HL-60 (cell line): ENCODE measurements at regions not wholly inside any gene's neighbourhood (a gene's known extent, or its start where the extent isn't known, plus 50 kb on each side); places are given as distances from the start of the nearest gene placed in this dataset.

ENCODE experiments used
- DNase-seq, 2 experiments: peaks; one replicate each; pipeline ENCODE4 v3.0.0-alpha.2; 2010 to 2020; ENCODE audit warnings: low read depth in 1 of 2, low spot score in 1 of 2
- H3K27ac ChIP-seq: fragments of 250-450 bp; sonication (Bioruptor Pico); replicated peaks from 2 replicates; pipeline ENCODE4 v1.5.1; 2020; ENCODE audit warnings: mild to moderate bottlenecking, moderate library complexity
- H3K27me3 ChIP-seq: fragments of 250-450 bp; sonication (Bioruptor Pico); 2 replicates; pipeline ENCODE4 v1.5.1; 2021; ENCODE audit warnings: mild to moderate bottlenecking, moderate library complexity; ENCODE audit not compliant: insufficient read depth, poor library complexity, severe bottlenecking
- H3K4me3 ChIP-seq: replicated peaks from 2 replicates; pipeline ENCODE4 v1.5.1; 2011; ENCODE audit warnings: mild to moderate bottlenecking, control low read depth, low read length; ENCODE audit not compliant: insufficient read depth
- GABPA ChIP-seq: IDR thresholded peaks from 2 replicates; pipeline ENCODE4 v1.6.1; 2012; ENCODE audit warnings: low read depth
- POLR2AphosphoS5 ChIP-seq: IDR thresholded peaks from 2 replicates; pipeline ENCODE4 v1.6.1; 2012; ENCODE audit warnings: low read depth
- SPI1 ChIP-seq: IDR thresholded peaks from 2 replicates; pipeline ENCODE4 v1.6.1; 2012; ENCODE audit warnings: low read depth, mild to moderate bottlenecking, borderline replicate concordance
- TF ChIP-seq, protein P1 (sequence below): IDR thresholded peaks from 2 replicates; pipeline ENCODE4 v1.6.1; 2012; ENCODE audit warnings: low read depth; ENCODE audit not compliant: insufficient replicate concordance
- TF ChIP-seq, protein P2 (sequence below): IDR thresholded peaks from one replicate; pipeline ENCODE4 v1.5.1; 2011; ENCODE audit warnings: low read length, control low read depth, inconsistent platforms; ENCODE audit not compliant: insufficient read depth

DNA sequence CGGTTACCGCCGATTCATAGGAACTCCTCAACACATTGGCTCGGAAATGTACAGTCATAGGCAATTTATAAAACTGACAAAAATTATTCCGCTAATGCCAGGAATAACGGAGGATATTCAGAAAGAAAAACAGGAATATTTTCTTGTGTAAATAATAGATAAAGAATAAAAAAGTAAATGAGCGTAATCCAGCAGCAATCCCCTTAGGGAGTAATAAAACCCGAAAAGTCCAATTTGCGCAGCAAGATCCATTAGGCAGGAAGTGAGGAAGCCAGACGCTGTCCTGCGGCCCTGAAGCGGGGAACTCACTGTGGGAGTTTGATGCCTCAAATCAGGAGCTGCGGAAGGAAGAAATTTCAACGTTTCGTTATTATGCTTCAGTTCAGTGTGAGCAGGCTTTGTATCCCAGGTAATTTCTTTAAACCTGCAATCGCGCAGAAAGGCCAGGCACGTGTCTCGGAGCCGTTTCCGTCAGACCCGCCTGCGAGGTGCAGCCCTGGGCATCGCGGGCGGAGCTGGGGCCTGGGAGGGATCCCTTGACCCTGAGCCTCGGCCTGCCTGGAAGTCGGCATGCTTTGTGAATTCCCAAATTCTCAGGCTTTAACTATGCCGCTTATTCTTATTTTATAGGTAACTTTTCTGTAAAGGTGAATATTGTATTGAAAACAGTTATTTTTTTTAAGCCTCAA is 180.9 kb upstream of the ALKAL2 start:
- Histone ChIP-seq H3K4me3 (no peak overlapping the region), H3K27ac (no peak overlapping the region)
- TF ChIP-seq, protein P1, sequence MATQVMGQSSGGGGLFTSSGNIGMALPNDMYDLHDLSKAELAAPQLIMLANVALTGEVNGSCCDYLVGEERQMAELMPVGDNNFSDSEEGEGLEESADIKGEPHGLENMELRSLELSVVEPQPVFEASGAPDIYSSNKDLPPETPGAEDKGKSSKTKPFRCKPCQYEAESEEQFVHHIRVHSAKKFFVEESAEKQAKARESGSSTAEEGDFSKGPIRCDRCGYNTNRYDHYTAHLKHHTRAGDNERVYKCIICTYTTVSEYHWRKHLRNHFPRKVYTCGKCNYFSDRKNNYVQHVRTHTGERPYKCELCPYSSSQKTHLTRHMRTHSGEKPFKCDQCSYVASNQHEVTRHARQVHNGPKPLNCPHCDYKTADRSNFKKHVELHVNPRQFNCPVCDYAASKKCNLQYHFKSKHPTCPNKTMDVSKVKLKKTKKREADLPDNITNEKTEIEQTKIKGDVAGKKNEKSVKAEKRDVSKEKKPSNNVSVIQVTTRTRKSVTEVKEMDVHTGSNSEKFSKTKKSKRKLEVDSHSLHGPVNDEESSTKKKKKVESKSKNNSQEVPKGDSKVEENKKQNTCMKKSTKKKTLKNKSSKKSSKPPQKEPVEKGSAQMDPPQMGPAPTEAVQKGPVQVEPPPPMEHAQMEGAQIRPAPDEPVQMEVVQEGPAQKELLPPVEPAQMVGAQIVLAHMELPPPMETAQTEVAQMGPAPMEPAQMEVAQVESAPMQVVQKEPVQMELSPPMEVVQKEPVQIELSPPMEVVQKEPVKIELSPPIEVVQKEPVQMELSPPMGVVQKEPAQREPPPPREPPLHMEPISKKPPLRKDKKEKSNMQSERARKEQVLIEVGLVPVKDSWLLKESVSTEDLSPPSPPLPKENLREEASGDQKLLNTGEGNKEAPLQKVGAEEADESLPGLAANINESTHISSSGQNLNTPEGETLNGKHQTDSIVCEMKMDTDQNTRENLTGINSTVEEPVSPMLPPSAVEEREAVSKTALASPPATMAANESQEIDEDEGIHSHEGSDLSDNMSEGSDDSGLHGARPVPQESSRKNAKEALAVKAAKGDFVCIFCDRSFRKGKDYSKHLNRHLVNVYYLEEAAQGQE = no peak
- TF ChIP-seq, protein P2, sequence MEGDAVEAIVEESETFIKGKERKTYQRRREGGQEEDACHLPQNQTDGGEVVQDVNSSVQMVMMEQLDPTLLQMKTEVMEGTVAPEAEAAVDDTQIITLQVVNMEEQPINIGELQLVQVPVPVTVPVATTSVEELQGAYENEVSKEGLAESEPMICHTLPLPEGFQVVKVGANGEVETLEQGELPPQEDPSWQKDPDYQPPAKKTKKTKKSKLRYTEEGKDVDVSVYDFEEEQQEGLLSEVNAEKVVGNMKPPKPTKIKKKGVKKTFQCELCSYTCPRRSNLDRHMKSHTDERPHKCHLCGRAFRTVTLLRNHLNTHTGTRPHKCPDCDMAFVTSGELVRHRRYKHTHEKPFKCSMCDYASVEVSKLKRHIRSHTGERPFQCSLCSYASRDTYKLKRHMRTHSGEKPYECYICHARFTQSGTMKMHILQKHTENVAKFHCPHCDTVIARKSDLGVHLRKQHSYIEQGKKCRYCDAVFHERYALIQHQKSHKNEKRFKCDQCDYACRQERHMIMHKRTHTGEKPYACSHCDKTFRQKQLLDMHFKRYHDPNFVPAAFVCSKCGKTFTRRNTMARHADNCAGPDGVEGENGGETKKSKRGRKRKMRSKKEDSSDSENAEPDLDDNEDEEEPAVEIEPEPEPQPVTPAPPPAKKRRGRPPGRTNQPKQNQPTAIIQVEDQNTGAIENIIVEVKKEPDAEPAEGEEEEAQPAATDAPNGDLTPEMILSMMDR = no peak
- TF ChIP-seq POLR2AphosphoS5 (no peak), SPI1 (no peak), GABPA (no peak)

DNA sequence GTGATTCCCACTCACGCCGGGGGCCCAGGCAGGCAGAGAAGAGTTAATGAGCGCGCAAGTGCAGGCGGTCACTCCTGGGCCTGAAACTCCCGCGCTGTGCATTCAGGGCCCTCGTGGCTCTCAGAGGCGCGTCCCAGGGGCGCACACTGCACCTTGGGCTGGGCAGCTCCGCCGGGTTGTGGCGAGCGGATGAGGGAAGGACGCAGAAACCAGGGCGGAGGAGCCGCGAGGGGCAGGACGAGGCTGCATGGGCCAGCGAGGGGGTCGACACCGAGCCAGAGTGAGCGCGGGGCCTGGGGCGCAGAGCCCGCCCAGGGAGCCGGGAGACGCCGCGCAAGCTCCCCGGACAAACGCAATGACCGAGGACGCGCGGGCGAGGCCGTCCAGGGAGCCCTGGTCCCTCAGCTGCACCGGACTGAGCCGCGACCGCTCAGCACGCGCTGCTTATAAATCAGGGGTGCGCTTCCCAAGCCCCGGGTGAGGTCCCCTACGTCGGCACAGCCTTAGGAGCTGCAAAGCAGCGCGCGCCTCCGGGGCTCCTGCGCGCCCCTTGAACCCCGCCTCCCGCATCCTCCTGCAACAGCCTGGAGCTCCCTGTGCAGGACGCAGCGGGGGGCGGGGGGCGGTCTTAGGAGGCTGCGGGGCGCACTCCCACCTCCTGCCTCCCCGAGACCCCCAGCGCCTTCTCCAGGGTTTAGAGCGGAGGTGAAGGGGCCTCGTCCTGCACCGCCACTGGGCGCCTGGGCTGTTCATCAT is 180.2 kb upstream of the ALKAL2 start:
- H3K4me3 ChIP-seq = no peak overlapping the region
- TF ChIP-seq, protein P1 = no peak
- TF ChIP-seq, protein P2 = no peak
- no peak for TF ChIP-seq GABPA
- TF ChIP-seq SPI1 = no peak
- no peak for TF ChIP-seq POLR2AphosphoS5
- DNase-seq = no peak
- no peak overlapping the region for H3K27ac ChIP-seq
- H3K27me3 ChIP-seq = peaks cover 16% of the 10 kb centered on the region

More for the DNA sequence above, 180.9 kb upstream of the ALKAL2 start:
- H3K27me3 ChIP-seq = peaks cover 14% of the 10 kb centered on the region
- DNase-seq = no peak

DNA sequence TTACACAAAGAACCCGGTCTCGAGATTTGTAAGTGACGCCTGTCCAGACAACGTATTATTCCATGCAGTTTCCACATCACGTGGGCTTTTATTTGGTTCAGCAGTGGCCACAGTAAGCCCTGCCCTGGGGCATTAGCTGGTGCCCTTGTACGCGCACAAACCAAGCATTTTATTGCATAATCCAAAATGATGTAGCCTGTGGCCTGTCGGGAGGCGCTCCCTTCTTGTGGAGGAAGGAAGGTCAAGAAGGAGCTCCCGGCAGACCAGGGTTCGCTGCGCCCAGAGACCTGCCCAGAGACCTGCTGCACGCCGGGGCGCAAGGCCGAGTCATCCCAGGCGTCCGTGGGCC is 179.6 kb upstream of the ALKAL2 start:
- no peak for DNase-seq
- no peak overlapping the region for H3K4me3 ChIP-seq
- TF ChIP-seq POLR2AphosphoS5 (no peak), GABPA (no peak), SPI1 (no peak)
- TF ChIP-seq, protein P2 = no peak
- TF ChIP-seq, protein P1 = no peak
- H3K27me3 ChIP-seq = peaks cover 16% of the 10 kb centered on the region
- H3K27ac ChIP-seq = no peak overlapping the region
